Iris pigment epithelial cell (primary cell): ENCODE measurements at regions not wholly inside any gene's neighbourhood (a gene's known extent, or its start where the extent isn't known, plus 50 kb on each side); places are given as distances from the start of the nearest gene placed in this dataset.

Source experiments
- DNase-seq: peaks from one replicate; pipeline ENCODE4 v3.0.0-alpha.2; 2011; ENCODE audit warnings: low read depth

DNA sequence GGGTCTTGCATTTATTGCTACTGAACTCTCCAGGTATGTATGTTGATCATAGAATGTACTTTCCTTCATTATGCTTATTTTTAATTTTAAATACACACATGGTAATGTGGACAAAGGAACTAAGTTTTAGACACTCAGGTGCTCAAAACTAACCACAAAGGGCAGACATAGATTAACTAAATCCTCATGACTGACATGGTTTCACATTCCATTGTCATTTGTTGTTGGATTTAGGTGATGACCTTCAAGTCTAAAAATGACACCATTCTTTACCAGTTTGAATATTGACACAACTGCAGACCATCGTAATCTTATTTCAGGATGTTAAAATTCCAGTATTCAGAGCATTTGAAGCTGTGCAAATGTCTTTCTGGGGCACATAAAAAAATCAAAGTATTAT is 128.4 kb downstream of the BBS10 start:
- peak; percentile 28 for DNase-seq

- no peak for DNase-seq
These were observed 131.4 kb downstream of the BBS10 start for GRCh38 chr12:76216585-76217472.

GRCh38 chr12:76208129-76208528 is 123.6 kb upstream of the NAP1L1 start:
- no peak for DNase-seq

DNA sequence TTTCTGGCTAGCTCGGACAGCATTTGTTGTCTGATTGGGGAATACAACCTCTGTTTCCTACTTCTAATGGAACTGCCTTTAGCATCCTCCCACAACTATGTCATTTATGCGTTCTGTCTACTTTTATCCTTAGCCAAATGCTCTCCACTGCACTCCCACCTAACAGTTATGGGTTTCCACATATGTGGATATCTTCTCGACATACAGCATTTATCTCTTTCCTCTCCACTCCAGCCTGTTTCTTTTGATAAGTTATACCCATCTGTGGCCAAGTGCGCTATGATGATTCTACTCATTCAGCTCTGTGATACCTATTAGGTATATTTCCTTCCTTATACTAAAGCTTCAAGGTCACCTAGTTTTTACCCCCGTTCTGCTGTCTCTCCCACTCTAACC is 122.2 kb upstream of the NAP1L1 start:
- no peak for DNase-seq

DNA sequence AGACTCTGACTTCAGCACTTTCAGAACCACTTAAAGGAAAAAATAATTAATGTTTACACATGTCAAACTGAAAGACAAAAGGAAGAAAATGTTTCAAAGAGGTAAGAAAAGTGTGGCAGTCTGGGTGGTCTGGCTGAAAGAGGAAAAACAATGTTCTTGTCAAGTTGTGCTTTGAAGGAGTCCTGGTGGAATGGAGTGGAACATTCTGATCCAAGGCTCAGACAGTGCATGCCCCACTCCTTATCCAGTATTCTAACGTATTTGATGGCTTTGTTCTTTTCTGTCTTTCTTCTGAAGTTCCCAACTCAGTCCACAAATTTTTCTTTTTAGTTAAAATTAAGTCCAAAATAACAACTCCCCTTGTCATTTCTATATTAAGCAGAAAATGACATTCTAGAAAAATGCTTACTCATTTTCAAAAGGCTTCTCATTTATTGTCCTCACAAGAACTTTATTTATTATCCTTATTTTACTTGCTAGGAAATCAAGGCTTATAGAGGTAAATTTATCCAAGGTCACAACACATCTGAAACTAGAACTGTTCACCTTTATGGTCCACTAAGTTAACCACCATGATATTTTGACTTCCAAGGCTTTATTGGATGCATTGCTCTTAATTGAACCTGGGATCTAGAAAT is 121.7 kb upstream of the NAP1L1 start:
- no peak for DNase-seq

DNA sequence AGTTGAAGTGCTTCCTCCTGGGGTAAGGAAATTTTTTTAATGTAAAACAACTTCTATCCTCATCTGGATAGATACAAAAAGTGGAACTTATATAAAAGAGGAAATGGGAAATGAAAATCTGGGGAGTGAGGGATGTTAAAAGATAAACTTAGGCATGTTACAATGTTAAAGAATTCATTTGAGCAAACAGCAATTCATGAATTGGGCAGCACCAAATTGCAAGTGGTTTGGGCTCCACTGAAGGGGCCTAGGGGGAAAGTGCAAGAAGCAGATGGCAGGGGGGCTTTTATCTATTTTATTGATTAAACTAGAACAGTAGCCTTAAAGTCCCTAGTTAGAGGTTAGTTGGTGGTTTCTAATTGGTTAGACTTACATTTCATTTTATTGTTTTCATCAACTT is 118.1 kb upstream of the NAP1L1 start:
- no peak for DNase-seq

DNA sequence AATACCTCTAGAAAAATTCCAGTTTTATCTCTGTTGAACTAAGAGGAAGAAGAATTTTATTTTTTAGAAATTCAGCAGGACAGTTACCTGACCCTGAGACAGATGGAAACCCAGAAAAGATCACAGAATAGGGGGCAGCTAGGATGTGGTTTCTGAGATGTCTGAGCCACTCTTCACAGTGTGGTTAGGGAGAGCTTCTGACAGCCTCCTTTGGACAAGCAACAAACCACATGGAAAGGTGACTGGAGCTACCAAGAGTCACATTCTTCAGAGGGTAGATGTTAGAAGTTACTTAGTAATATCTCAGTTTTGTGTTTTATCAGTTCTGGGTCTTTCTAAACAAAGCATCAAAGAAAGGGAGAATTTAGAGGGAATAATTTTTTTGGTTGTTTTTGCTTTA is 117.3 kb upstream of the NAP1L1 start:
- peak; percentile 44 for DNase-seq

- DNase-seq: no peak
These were observed 116.8 kb upstream of the NAP1L1 start for GRCh38 chr12:76201316-76201715.

- peak; percentile 87 for DNase-seq
These were observed 115.3 kb upstream of the NAP1L1 start for GRCh38 chr12:76199808-76200207.

DNA sequence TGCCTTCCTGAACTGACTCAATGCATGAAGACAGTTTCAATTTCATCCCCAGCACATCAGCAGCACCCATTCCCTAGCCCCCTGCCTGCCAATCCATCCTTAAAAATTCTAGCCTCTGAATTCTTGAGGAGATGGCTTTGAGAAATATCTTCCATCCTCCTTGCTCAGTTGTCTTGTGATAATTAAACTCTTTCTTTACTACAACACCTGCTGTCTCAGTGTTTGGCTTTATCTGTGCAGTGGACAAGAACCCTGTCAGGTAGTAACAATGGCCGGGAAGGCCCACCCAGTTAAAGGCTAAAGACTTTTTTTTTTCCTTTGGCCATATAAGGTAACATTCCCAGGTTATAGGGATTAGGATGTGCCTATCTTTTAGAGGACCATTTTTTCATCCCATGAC is 114.4 kb upstream of the NAP1L1 start:
- no peak for DNase-seq

- DNase-seq: no peak
These were observed 112.8 kb upstream of the NAP1L1 start for GRCh38 chr12:76197283-76197682.

- DNase-seq: no peak
These were observed 111.4 kb upstream of the NAP1L1 start for GRCh38 chr12:76195920-76196319.

- DNase-seq: no peak
These were observed 110.2 kb upstream of the NAP1L1 start for GRCh38 chr12:76194724-76195123.

- DNase-seq: no peak
These were observed 109.5 kb upstream of the NAP1L1 start for GRCh38 chr12:76193961-76194360.

DNA sequence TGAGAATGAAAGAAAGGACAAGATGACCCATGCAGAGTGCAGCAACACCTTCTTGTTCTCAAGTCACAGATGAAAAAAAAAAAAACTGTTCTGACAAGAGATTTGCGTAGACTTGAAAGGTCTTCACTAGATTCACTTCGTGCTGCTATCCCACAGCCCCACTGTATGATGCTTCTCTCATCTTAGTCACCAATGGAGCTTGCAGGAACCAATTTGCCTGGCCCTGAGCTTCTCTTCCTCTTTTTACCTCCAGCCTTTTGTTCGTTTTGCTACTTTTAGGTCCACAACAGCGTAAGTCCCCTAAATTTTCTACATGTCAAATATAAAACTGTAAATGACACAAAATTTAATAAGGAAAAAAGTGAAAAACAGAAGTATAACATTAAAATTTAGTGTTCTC is 107.9 kb upstream of the NAP1L1 start:
- no peak for DNase-seq

- no peak for DNase-seq
These were observed 105.8 kb upstream of the NAP1L1 start for GRCh38 chr12:76190299-76190698.

- DNase-seq: no peak
These were observed 105.4 kb upstream of the NAP1L1 start for GRCh38 chr12:76189851-76190250.

GRCh38 chr12:76187177-76187576 is 102.7 kb upstream of the NAP1L1 start:
- DNase-seq: no peak

DNA sequence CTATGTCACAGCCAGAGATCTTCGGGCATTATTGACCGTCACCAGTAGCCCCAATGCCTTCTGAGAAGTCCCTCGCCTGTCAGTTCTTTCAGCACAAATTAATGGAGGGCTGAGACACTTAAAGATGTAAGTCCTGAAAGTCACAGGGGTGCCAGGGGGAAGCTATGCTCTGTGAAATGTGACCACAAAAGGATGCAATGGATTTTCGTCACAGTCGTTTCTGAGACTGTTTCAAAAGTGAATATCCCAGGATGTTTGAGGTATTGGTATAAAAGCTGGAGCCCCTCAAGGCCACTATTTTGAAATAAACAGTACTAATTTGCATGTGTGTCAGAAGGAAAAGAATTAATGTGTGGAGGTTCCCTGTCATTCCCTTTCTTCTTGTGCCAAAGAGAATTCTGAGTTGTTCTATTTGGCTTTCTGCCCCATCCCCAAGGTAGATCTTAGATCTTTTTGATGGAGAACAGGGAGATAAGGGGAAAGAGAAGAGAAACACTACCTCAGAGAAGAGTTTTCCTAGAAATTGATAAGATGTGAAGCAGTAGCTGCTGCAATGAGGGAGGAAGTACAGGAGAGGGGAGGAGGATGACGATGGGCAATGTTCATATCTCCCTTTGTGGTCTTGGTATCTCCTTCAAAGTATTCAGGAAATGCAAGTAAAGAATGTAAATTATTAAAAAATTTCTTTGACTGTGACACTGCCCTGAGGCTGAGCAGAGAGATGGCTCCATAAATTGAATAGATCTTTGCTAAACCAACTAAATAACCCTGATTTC is 101.8 kb upstream of the NAP1L1 start:
- DNase-seq: peak; percentile 58

- DNase-seq: peak; percentile 97
These were observed 99.1 kb upstream of the NAP1L1 start for GRCh38 chr12:76183459-76184186.

GRCh38 chr12:76180401-76181277 is 96.2 kb upstream of the NAP1L1 start:
- no peak for DNase-seq
